ENCODE measurements at regions not wholly inside any gene's neighbourhood (a gene's known extent, or its start where the extent isn't known, plus 50 kb on each side); places are given as distances from the start of the nearest gene placed in this dataset.

DNA sequence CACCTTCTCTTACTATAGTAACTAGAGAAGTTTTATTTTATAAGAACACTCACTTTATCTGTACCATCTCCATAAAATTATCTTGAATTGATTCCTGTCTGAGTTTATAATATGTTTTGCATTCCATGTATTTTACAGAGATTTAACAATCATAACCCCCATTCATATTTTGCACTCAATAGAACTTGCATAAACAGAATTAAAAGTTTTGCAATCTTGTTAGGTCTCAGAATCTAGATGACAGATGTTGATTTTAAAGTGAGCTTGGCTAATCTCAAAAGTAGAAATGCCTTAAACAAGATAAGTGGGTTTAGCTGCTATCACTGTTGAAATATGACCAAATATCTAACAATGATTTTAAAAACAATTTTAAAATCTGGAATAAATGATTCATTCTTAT is 107.9 kb upstream of the EPHA6 start:
- in situ Hi-C loops (cut with MboI; ENCODE audit: low pct_unique_long_range_greater_than_20kb, low sequenced_read_pairs, unreplicated experiment) = no loop called here
- DNase-seq (ENCODE audit: low spot score) = no peak
- TF ChIP-seq, protein P1, sequence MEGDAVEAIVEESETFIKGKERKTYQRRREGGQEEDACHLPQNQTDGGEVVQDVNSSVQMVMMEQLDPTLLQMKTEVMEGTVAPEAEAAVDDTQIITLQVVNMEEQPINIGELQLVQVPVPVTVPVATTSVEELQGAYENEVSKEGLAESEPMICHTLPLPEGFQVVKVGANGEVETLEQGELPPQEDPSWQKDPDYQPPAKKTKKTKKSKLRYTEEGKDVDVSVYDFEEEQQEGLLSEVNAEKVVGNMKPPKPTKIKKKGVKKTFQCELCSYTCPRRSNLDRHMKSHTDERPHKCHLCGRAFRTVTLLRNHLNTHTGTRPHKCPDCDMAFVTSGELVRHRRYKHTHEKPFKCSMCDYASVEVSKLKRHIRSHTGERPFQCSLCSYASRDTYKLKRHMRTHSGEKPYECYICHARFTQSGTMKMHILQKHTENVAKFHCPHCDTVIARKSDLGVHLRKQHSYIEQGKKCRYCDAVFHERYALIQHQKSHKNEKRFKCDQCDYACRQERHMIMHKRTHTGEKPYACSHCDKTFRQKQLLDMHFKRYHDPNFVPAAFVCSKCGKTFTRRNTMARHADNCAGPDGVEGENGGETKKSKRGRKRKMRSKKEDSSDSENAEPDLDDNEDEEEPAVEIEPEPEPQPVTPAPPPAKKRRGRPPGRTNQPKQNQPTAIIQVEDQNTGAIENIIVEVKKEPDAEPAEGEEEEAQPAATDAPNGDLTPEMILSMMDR (IDR thresholded peaks at IDR 0.05; ENCODE audit: extremely low read depth, insufficient read depth, missing control alignments) = no peak

DNA sequence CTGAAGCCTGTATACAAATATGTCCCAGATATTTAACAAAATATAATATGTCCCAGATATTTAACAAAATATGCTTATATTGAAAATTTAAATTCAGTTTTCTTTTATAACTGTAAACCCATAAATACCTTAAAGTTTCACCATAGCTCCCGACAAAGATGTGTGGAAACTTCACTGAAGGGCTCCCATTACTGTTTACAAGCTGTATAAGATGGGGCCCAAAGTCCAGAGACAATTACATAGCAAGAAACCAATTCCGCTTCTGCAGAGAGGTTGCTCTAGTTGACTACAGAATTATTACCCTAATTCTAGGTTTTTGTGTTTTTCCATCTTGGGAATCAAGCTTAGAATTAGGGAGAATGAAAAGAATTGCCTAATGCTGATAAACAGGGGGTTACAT is 102.6 kb upstream of the EPHA6 start:
- no peak for DNase-seq (ENCODE audit: low spot score)
- in situ Hi-C loops (cut with MboI; ENCODE audit: low pct_unique_long_range_greater_than_20kb, low sequenced_read_pairs, unreplicated experiment) = no loop called here
- TF ChIP-seq, protein P1 (IDR thresholded peaks at IDR 0.05; ENCODE audit: extremely low read depth, insufficient read depth, missing control alignments) = no peak

DNA sequence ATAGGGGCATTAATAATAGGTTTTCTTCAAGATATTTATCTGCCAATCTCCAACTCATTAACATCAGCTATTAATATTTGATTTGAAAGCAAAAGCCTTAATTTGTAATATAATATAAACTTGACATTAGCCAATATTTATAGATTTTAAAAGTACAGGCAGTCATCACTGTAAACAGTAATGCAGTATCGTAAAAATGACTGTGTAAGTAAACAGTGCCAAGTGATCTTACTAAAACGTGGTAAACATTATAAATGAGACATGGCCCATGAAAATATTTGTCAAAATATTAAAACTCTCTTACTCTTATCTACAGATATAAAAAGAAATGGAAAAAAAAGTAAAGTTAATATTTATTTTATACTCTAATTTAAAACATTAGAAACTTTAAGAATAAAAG is 101.6 kb upstream of the EPHA6 start:
- in situ Hi-C loops (cut with MboI; ENCODE audit: low pct_unique_long_range_greater_than_20kb, low sequenced_read_pairs, unreplicated experiment) = no loop called here
- TF ChIP-seq, protein P1 (IDR thresholded peaks at IDR 0.05; ENCODE audit: extremely low read depth, insufficient read depth, missing control alignments) = no peak
- no peak for DNase-seq (ENCODE audit: low spot score)

DNA sequence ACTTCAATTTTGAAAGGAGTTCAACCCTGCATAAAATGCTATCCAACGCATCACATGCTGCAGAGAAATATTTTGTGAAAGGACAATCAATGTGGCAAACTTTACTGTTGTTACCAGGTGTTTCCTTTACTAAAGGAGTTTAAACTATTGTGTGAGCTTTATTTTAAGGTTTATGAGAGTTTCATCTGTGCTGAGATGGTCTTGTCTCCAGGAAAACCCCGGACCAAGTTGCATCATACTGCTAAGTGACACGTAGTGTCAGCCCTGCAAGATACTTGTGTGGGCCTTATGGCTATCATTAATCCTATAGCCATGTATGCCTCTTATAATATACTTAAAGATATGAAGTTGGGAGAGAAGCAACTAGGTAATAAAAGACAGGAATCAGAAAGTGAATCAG is 94.5 kb upstream of the EPHA6 start:
- no peak for DNase-seq (ENCODE audit: low spot score)
- TF ChIP-seq, protein P1 (IDR thresholded peaks at IDR 0.05; ENCODE audit: extremely low read depth, insufficient read depth, missing control alignments) = no peak
- in situ Hi-C loops (cut with MboI; ENCODE audit: low pct_unique_long_range_greater_than_20kb, low sequenced_read_pairs, unreplicated experiment) = no loop called here

DNA sequence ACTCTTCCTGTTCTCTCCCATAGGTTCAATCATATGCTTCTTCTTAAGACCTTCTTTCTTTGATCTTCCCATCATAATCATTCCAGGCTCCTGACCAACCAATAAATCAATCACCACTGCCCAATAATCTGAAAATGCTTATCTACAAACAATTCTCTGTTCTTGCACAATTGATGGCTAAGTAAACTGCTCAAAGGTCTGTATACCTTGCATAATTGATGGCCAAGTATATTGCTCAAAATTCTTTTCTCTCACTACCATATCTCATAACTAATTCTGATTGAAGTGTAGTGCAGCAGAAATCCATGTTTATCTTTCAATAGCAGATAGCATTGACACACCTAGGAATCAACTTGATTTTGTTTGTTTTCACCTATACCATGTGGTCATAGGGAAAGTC is 83.4 kb upstream of the EPHA6 start:
- in situ Hi-C loops (cut with MboI; ENCODE audit: low pct_unique_long_range_greater_than_20kb, low sequenced_read_pairs, unreplicated experiment) = no loop called here

DNA sequence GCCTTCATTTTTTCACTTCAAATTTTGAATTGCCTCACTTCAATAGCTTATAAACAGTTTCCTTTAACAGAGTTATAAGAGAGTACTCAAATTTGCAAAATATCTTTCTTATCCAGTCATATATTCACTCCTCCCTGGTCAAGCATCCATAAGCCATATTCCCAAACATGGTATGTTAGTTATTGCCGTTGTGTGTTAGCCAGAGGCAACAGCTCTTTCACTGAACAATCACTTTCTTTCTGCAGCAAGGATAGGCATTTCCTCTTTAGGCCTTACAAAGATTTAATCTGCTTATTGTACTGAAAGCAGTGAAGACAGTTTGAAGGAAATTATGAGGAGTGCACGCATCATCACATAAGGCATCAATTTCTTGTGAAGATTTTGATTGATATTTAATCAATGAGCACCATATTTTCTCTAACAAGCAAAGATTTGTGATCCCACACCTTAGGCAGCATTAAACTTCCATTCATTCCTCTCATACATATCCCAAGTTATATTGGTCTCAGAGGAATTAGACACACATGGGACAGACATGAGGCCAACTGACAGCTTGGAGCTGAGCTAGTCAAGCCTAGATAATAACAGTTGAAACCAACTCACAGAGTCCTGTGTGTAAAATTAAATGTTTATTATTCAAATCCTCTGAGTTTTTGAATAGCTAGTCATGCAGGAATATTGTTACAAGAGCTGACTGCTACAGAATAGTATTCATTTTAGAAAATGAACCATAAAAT is 80.0 kb upstream of the EPHA6 start:
- in situ Hi-C loops (cut with MboI; ENCODE audit: low pct_unique_long_range_greater_than_20kb, low sequenced_read_pairs, unreplicated experiment) = no loop called here
- TF ChIP-seq, protein P1 (IDR thresholded peaks at IDR 0.05; ENCODE audit: extremely low read depth, insufficient read depth, missing control alignments) = no peak
- no peak for DNase-seq (ENCODE audit: low spot score)

More for the DNA sequence above, 83.4 kb upstream of the EPHA6 start:
- no peak for DNase-seq (ENCODE audit: low spot score)
- TF ChIP-seq, protein P1 (IDR thresholded peaks at IDR 0.05; ENCODE audit: extremely low read depth, insufficient read depth, missing control alignments) = no peak
